OCI-LY7 (cell line): ENCODE measurements at regions not wholly inside any gene's neighbourhood (a gene's known extent, or its start where the extent isn't known, plus 50 kb on each side); places are given as distances from the start of the nearest gene placed in this dataset.

ENCODE experiments used
- CTCF ChIP-seq: fragments of 200-600 bp; sonication (generic); conservative IDR thresholded peaks from 2 replicates; pipeline ENCODE4 v1.5.1; 2014; ENCODE audit warnings: mild to moderate bottlenecking, antibody characterized with exemption, low read length, moderate library complexity, mixed read lengths
- EZH2phosphoT487 ChIP-seq: fragments of 200-600 bp; sonication (generic); IDR thresholded peaks from 2 replicates; pipeline ENCODE4 v1.6.1; 2018; ENCODE audit warnings: low read depth, borderline replicate concordance, mild to moderate bottlenecking, mixed run types, antibody characterized with exemption, low read length, moderate library complexity, mixed read lengths

- TF ChIP-seq CTCF = no peak
- TF ChIP-seq EZH2phosphoT487 = no peak
These were observed 189.8 kb downstream of the HHIPL2 start for GRCh38 chr1:222358100-222358499.
